SK-N-SH (cell line): ENCODE measurements at regions not wholly inside any gene's neighbourhood (a gene's known extent, or its start where the extent isn't known, plus 50 kb on each side); places are given as distances from the start of the nearest gene placed in this dataset.

Experiments
- CTCF ChIA-PET: fragments of 300-600, 350-600 bp; formaldehyde crosslinking; extraction: SDS; loops from one replicate; lab custom pipeline; 2021; lab: Yijun Ruan, JAX
- POLR2A ChIA-PET: fragments of 350-600 bp; sonication (Branson Sonifier 250); formaldehyde crosslinking; extraction: SDS; loops from one replicate; lab custom pipeline; 2020; ENCODE audit warnings: antibody characterized with exemption, inconsistent platforms; lab: Yijun Ruan, JAX
- DNase-seq: peaks from one replicate; pipeline ENCODE4 v3.0.0; 2012
- H2AFZ ChIP-seq: fragments of 200-600 bp; sonication (generic); 2 replicates; pipeline ENCODE4 v1.8.1; 2016; ENCODE audit warnings: antibody characterized with exemption, mild to moderate bottlenecking, low read depth
- H3F3A ChIP-seq: fragments of 200-600 bp; sonication (generic); replicated peaks from 2 replicates; pipeline ENCODE3; 2016; ENCODE audit warnings: antibody characterized with exemption, mild to moderate bottlenecking; ENCODE audit not compliant: insufficient read depth
- H3K27ac ChIP-seq, 2 experiments: fragments of 200-500 bp in 1 of 2; fragments of 200-600 bp in 1 of 2; sonication (Bioruptor generic) in 1 of 2; sonication (generic), shearing (Covaris generic) in 1 of 2; 2 replicates each; pipeline versions ENCODE4 v1.5.1 to v1.6.1; 2014 to 2016; ENCODE audit warnings: low read depth in 2 of 2, inconsistent platforms in 1 of 2, low read length in 1 of 2, mild to moderate bottlenecking in 1 of 2, mixed read lengths in 1 of 2
- H3K27me3 ChIP-seq: fragments of 200-600 bp; sonication (generic), shearing (Covaris generic); 2 replicates; pipeline ENCODE4 v1.6.1; 2016; ENCODE audit warnings: mixed run types; ENCODE audit not compliant: insufficient read depth
- H3K36me3 ChIP-seq, 2 experiments: fragments of 200-500 bp in 1 of 2; fragments of 200-600 bp in 1 of 2; sonication (Bioruptor generic) in 1 of 2; sonication (generic) in 1 of 2; replicated peaks in 1 of 2; 2 replicates each; pipeline versions ENCODE3 to v1.5.1; 2014 to 2016; ENCODE audit warnings: low read length in 1 of 2, mild to moderate bottlenecking in 1 of 2; ENCODE audit not compliant: insufficient read depth in 2 of 2, control insufficient read depth in 1 of 2
- H3K4me1 ChIP-seq, 2 experiments: fragments of 200-500 bp in 1 of 2; fragments of 200-600 bp in 1 of 2; sonication (Bioruptor generic) in 1 of 2; sonication (generic), shearing (Covaris generic) in 1 of 2; 2 replicates each; pipeline versions ENCODE4 v1.5.1 to v1.6.1; 2014 to 2016; ENCODE audit warnings: low read depth in 1 of 2, low read length in 1 of 2, mixed run types in 1 of 2; ENCODE audit not compliant: insufficient read depth in 2 of 2, control insufficient read depth in 1 of 2
- H3K4me2 ChIP-seq: fragments of 200-600 bp; sonication (generic), shearing (Covaris generic); 2 replicates; pipeline ENCODE4 v1.6.1; 2017; ENCODE audit warnings: mixed run types
- H3K4me3 ChIP-seq, 2 experiments: fragments of 200-500 bp in 1 of 2; fragments of 200-600 bp in 1 of 2; sonication (Bioruptor generic) in 1 of 2; sonication (generic), shearing (Covaris generic) in 1 of 2; 2 replicates each; pipeline versions ENCODE4 v1.5.1 to v1.8.1; 2014 to 2016; ENCODE audit warnings: low read depth in 2 of 2, inconsistent platforms in 1 of 2, low read length in 1 of 2, mild to moderate bottlenecking in 1 of 2, mixed read lengths in 1 of 2, moderate library complexity in 1 of 2
- H3K79me2 ChIP-seq: fragments of 200-600 bp; sonication (generic); 2 replicates; pipeline ENCODE4 v1.8.1; 2017; ENCODE audit warnings: mild to moderate bottlenecking; ENCODE audit not compliant: insufficient read depth
- H3K9ac ChIP-seq: fragments of 200-600 bp; sonication (generic); 2 replicates; pipeline ENCODE4 v1.6.1; 2017; ENCODE audit warnings: mixed run types
- H3K9me2 ChIP-seq: fragments of 200-600 bp; sonication (generic); 2 replicates; pipeline ENCODE4 v1.6.1; 2017; ENCODE audit warnings: mixed run types
- H3K9me3 ChIP-seq: fragments of 200-600 bp; sonication (generic); 2 replicates; pipeline ENCODE4 v1.6.1; 2017; ENCODE audit warnings: mixed run types, mild to moderate bottlenecking, moderate library complexity
- H4K20me1 ChIP-seq: fragments of 200-600 bp; sonication (generic); 2 replicates; pipeline ENCODE4 v1.6.1; 2017; ENCODE audit warnings: mild to moderate bottlenecking, mixed run types; ENCODE audit not compliant: insufficient read depth
- CHD2 ChIP-seq: fragments of 150-350 bp; IDR thresholded peaks from 2 replicates; pipeline ENCODE4 v1.6.1; 2018; ENCODE audit warnings: low read length; ENCODE audit not compliant: partially characterized antibody
- GABPA ChIP-seq: IDR thresholded peaks from 2 replicates; pipeline ENCODE4 v1.4.0; 2012; ENCODE audit warnings: low read depth, mild to moderate bottlenecking
- RXRA ChIP-seq: IDR thresholded peaks from 2 replicates; pipeline ENCODE4 v1.4.0; 2012; ENCODE audit warnings: low read depth, mild to moderate bottlenecking, borderline replicate concordance
- SMC3 ChIP-seq: IDR thresholded peaks from 2 replicates; pipeline ENCODE4 v1.6.1; 2012; ENCODE audit warnings: low read depth, low read length, improper control_type of control experiment
- USF2 ChIP-seq: fragments of 150-350 bp; IDR thresholded peaks from 2 replicates; pipeline ENCODE4 v1.6.1; 2017; ENCODE audit warnings: antibody characterized with exemption, low read length, low read depth, borderline replicate concordance
- WGBS: methylation state at CpG from one replicate; pipeline ENCODE4 v1.1.6; 2017; ENCODE audit warnings: low lambda C conversion rate; 5-methylcytosine and 5-hydroxymethylcytosine counted together
- TF ChIP-seq, protein P1 (sequence below): fragments of 150-350 bp; IDR thresholded peaks from 2 replicates; pipeline ENCODE4 v1.6.1; 2016; ENCODE audit warnings: mild to moderate bottlenecking, low read depth, low read length
- TF ChIP-seq, protein P2 (sequence below): fragments of 200-600 bp; sonication (generic); IDR thresholded peaks from 2 replicates; pipeline ENCODE4 v1.6.1; 2017; ENCODE audit warnings: antibody characterized with exemption, mild to moderate bottlenecking, moderate library complexity

- Histone ChIP-seq H3F3A (no peaks in the 10 kb centered on the region), H3K9me2 (no peaks in the 10 kb centered on the region), H4K20me1 (no peaks in the 10 kb centered on the region), H3K27me3 (no peaks in the 10 kb centered on the region), H3K4me1 (peaks cover 0 to 2% of the 10 kb centered on the region in 2 experiments; a peak in 2 of 4 replicates), H3K4me2 (no peak overlapping the region), H2AFZ (no peak overlapping the region), H3K4me3 (no peak overlapping the region), H3K79me2 (no peaks in the 10 kb centered on the region), H3K9me3 (no peaks in the 10 kb centered on the region), H3K27ac (no peak overlapping the region), H3K36me3 (no peaks in the 10 kb centered on the region)
- ChIA-PET CTCF (no interaction called here), POLR2A (no interaction called here)
- WGBS: 19% methylated on average over 3 of the region's 3 CpGs
- DNase-seq: no peak
- TF ChIP-seq, protein P1, sequence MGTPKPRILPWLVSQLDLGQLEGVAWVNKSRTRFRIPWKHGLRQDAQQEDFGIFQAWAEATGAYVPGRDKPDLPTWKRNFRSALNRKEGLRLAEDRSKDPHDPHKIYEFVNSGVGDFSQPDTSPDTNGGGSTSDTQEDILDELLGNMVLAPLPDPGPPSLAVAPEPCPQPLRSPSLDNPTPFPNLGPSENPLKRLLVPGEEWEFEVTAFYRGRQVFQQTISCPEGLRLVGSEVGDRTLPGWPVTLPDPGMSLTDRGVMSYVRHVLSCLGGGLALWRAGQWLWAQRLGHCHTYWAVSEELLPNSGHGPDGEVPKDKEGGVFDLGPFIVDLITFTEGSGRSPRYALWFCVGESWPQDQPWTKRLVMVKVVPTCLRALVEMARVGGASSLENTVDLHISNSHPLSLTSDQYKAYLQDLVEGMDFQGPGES: no peak
- TF ChIP-seq, all 33 proteins: peak for 0
- H3K9ac ChIP-seq: no peak overlapping the region
These were observed 237.3 kb downstream of the CALCRL start for GRCh38 chr2:187210726-187211125.

DNA sequence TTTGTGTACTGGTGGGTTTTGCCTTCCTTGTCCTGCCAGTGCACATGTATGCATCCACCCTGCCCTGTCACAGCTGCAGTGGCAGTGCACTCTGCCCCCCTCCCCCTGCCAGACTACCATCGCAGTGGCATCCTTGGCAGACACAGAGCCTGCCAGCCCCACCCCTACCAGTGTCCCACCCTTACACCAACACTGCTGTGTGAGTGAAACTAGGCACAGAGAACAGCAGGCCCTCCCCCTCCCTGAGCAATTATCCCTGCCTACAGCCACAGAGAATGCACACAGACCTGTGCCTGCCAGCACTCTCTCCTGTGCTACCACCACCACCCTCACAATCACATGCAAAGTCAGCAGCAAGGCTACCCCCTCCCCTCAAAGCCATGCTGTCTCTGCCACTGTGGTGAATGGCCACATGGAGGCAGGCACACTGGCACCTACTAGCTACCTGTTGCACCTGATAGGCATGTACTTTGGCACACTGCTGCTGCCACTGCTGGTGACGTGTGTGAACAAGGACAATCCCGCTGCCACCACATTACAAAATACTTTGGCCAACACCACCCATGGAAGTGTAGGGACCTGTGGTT is 239.8 kb downstream of the CALCRL start:
- CTCF ChIA-PET: no interaction called here
- TF ChIP-seq SMC3 (no peak), CHD2 (no peak), USF2 (no peak), GABPA (no peak), RXRA (no peak)
- TF ChIP-seq, protein P2, sequence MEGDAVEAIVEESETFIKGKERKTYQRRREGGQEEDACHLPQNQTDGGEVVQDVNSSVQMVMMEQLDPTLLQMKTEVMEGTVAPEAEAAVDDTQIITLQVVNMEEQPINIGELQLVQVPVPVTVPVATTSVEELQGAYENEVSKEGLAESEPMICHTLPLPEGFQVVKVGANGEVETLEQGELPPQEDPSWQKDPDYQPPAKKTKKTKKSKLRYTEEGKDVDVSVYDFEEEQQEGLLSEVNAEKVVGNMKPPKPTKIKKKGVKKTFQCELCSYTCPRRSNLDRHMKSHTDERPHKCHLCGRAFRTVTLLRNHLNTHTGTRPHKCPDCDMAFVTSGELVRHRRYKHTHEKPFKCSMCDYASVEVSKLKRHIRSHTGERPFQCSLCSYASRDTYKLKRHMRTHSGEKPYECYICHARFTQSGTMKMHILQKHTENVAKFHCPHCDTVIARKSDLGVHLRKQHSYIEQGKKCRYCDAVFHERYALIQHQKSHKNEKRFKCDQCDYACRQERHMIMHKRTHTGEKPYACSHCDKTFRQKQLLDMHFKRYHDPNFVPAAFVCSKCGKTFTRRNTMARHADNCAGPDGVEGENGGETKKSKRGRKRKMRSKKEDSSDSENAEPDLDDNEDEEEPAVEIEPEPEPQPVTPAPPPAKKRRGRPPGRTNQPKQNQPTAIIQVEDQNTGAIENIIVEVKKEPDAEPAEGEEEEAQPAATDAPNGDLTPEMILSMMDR: no peak
- H3K9ac ChIP-seq: no peak overlapping the region
- H3K4me2 ChIP-seq: no peak overlapping the region
- no peak overlapping the region for H3K4me3 ChIP-seq
- no peaks in the 10 kb centered on the region for H4K20me1 ChIP-seq
- H3K9me2 ChIP-seq: no peaks in the 10 kb centered on the region
- H2AFZ ChIP-seq: no peak overlapping the region
- H3K36me3 ChIP-seq: no peaks in the 10 kb centered on the region
- no peaks in the 10 kb centered on the region for H3K79me2 ChIP-seq
- peaks cover 0 to 2% of the 10 kb centered on the region in 2 experiments; a peak in 2 of 4 replicates for H3K4me1 ChIP-seq
- no peak for DNase-seq
- no peaks in the 10 kb centered on the region for H3F3A ChIP-seq
- H3K9me3 ChIP-seq: no peaks in the 10 kb centered on the region
- H3K27ac ChIP-seq: no peak overlapping the region
- WGBS: 53% methylated on average over 3 of the region's 3 CpGs
- POLR2A ChIA-PET: no interaction called here
- no peaks in the 10 kb centered on the region for H3K27me3 ChIP-seq
